HG02884 (cell line): ENCODE measurements at regions not wholly inside any gene's neighbourhood (a gene's known extent, or its start where the extent isn't known, plus 50 kb on each side); places are given as distances from the start of the nearest gene placed in this dataset.

ENCODE experiments used
- ATAC-seq: cut with Tn5 transposase; IDR thresholded peaks from one replicate; pipeline ENCODE4 v1.9.1; 2021; ENCODE audit warnings: mild to moderate bottlenecking, moderate library complexity; ENCODE audit not compliant: unreplicated experiment

GRCh38 chr20:6831461-6831860 is 64.0 kb downstream of the BMP2 start:
- ATAC-seq: no peak

GRCh38 chr20:6832811-6833210 is 65.3 kb downstream of the BMP2 start:
- no peak for ATAC-seq

- no peak for ATAC-seq
Observed at GRCh38 chr20:6835609-6836008, 68.1 kb downstream of the BMP2 start.

- ATAC-seq: no peak
Observed at GRCh38 chr20:6836821-6837374, 69.4 kb downstream of the BMP2 start.

GRCh38 chr20:6837730-6838129 is 70.2 kb downstream of the BMP2 start:
- ATAC-seq: no peak

- no peak for ATAC-seq
Observed at GRCh38 chr20:6838181-6838826, 70.8 kb downstream of the BMP2 start.

GRCh38 chr20:6841128-6841527 is 73.6 kb downstream of the BMP2 start:
- no peak for ATAC-seq

- no peak for ATAC-seq
Observed at GRCh38 chr20:6845141-6845540, 77.7 kb downstream of the BMP2 start.

GRCh38 chr20:6848041-6848440 is 80.6 kb downstream of the BMP2 start:
- no peak for ATAC-seq

- no peak for ATAC-seq
Observed at GRCh38 chr20:6848992-6849391, 81.5 kb downstream of the BMP2 start.

- ATAC-seq: no peak
Observed at GRCh38 chr20:6851136-6851535, 83.7 kb downstream of the BMP2 start.

GRCh38 chr20:6852478-6852877 is 85.0 kb downstream of the BMP2 start:
- ATAC-seq: no peak

- ATAC-seq: no peak
Observed at GRCh38 chr20:6855104-6855503, 87.6 kb downstream of the BMP2 start.

- ATAC-seq: no peak
Observed at GRCh38 chr20:6855796-6856195, 88.3 kb downstream of the BMP2 start.

GRCh38 chr20:6857927-6858326 is 90.4 kb downstream of the BMP2 start:
- no peak for ATAC-seq

GRCh38 chr20:6863355-6863754 is 95.9 kb downstream of the BMP2 start:
- no peak for ATAC-seq

- ATAC-seq: no peak
Observed at GRCh38 chr20:6863798-6864201, 96.3 kb downstream of the BMP2 start.

- ATAC-seq: no peak
Observed at GRCh38 chr20:6864740-6865139, 97.3 kb downstream of the BMP2 start.

GRCh38 chr20:6866741-6867140 is 99.3 kb downstream of the BMP2 start:
- no peak for ATAC-seq

GRCh38 chr20:6868861-6869260 is 101.4 kb downstream of the BMP2 start:
- ATAC-seq: no peak

- ATAC-seq: no peak
Observed at GRCh38 chr20:6870559-6870958, 103.1 kb downstream of the BMP2 start.

GRCh38 chr20:6877633-6878032 is 110.1 kb downstream of the BMP2 start:
- ATAC-seq: no peak
